RCC 7860 (cell line): ENCODE measurements at regions not wholly inside any gene's neighbourhood (a gene's known extent, or its start where the extent isn't known, plus 50 kb on each side); places are given as distances from the start of the nearest gene placed in this dataset.

ENCODE experiments used
- DNase-seq: peaks from one replicate; pipeline ENCODE4 v3.0.0-alpha.2; 2015; ENCODE audit warnings: low spot score
- FAIRE-seq: peaks from 2 replicates; lab custom pipeline; 2012; peaks lifted over from hg19 to GRCh38; lab: Jason Lieb, UNC

DNA sequence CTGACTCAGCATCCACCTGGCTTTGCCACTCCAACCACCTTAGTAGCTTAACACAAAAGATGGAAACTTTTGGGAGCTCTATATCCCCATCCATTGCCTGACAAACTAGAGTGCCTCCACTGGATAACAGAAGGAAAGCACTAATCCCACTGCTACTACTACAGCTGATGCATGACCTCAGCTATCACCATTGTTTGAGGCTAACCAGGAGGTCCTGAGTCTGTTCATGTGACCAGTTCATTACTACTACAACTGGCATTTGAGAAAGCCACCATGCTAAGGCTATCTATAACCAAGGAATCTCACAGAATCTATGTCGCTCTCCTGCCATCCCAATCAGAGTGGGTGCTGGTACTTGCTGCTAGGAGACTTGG, 604.3 kb upstream of the CA10 start:
- no peak for FAIRE-seq
- DNase-seq: no peak

- FAIRE-seq (no peak), DNase-seq (no peak)
Observed at GRCh38 chr17:52762147-52762793, 603.8 kb upstream of the CA10 start.

GRCh38 chr17:52759864-52760263, 601.4 kb upstream of the CA10 start:
- FAIRE-seq (no peak), DNase-seq (no peak)

- DNase-seq (no peak), FAIRE-seq (no peak)
Observed at GRCh38 chr17:52758481-52758880, 600.0 kb upstream of the CA10 start.

- FAIRE-seq: no peak
- DNase-seq: no peak
Observed at GRCh38 chr17:52756746-52757145, 598.2 kb upstream of the CA10 start.

DNA sequence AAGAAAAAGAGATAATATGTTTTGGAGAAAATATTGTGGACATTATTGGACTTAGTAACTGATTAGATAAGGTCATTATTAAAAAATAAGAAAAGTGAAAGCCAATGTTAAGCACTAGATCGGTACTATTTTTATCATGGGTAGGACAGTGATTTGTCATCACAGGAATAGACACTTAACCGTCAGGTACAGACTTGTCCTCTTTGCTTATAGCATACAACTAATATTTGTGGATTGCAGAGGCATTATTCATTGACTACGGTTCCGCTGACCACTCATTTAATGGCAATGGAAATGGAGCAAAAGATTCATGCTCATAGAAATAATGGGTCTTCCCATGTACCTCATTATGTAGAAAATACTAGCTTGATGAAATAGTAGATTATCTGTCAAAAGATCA, 596.3 kb upstream of the CA10 start:
- FAIRE-seq (no peak), DNase-seq (no peak)

GRCh38 chr17:52751051-52751450, 592.5 kb upstream of the CA10 start:
- FAIRE-seq: no peak
- DNase-seq: no peak

GRCh38 chr17:52744179-52744578, 585.7 kb upstream of the CA10 start:
- FAIRE-seq: no peak
- DNase-seq: no peak

DNA sequence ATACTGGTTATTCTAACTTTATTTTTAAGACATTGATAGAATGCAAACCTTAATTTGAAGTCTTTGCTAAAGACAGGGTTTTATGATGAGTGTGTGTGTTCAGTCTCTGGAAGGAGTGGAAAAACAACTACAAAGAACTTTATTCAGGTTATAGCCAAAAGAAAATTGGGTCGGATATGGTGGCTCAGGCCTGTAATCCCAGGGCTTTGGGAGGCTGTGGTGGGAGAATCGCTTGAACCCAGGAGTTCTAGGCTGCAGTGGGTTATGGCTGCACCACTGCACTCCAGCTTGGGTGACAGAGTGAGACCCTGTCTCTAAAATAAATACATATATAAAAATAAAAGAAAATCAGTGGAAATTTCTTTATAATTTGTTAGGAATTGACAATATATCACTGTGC, 581.5 kb upstream of the CA10 start:
- FAIRE-seq: no peak
- DNase-seq: no peak

GRCh38 chr17:52738791-52739190, 580.3 kb upstream of the CA10 start:
- no peak for FAIRE-seq
- DNase-seq: no peak

DNA sequence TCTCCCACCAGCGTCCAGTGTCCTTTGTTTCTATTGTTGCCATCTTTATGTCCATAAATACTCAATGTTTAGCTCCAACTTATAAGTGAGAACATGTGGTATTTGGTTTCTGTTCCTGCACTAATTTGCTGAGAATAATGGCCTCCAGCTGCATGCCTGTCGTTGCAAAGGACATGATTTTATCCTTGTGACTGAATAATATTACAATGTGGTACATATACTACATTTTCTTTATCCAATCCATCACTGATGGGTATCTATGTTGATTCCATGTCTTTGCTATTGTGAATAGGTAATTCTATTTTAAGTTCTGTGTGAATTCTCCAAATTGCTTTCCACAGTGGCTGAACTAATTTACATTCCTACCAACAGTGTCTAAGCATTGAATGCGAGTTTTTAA, 578.6 kb upstream of the CA10 start:
- DNase-seq (no peak), FAIRE-seq (no peak)

DNA sequence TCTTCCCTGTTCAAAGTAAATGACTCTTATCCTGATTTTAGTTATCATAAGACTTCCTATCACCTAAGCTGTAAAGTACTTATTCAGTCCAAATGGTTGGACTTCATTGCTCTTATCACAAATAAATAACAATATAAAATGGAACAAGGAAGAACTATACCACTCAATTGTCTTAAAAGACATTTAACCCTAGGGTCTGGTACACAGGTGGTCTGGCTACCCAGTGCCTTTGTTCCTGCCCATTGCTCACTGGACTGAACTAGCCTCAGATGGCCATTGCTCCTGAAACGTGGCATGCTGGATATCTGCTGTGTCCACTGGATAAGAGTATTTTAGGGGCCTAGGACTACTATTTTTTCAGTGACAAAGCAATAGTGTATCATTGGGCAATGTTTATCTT, 574.3 kb upstream of the CA10 start:
- no peak for DNase-seq
- FAIRE-seq: no peak

DNA sequence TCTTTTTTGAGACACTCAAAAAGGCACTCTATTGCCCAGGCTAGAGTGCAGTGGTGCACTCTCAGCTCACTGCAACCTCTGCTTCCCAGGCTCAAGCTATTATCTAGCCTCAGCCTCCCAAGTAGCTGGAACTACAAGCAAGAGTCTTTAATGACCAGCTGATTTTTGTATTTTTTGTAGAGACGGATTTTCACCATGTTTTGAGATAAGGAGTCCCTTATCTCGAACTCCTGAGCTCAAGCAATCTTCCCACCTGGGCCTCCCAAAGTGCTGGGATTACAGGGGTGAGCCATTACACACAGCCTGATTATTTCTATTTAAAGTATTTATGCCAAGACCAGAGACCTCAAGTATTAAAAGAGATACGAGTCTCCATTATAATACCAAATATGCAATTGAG, 566.1 kb upstream of the CA10 start:
- DNase-seq (no peak), FAIRE-seq (no peak)

- DNase-seq (no peak), FAIRE-seq (no peak)
Observed at GRCh38 chr17:52721910-52722309, 563.4 kb upstream of the CA10 start.

DNA sequence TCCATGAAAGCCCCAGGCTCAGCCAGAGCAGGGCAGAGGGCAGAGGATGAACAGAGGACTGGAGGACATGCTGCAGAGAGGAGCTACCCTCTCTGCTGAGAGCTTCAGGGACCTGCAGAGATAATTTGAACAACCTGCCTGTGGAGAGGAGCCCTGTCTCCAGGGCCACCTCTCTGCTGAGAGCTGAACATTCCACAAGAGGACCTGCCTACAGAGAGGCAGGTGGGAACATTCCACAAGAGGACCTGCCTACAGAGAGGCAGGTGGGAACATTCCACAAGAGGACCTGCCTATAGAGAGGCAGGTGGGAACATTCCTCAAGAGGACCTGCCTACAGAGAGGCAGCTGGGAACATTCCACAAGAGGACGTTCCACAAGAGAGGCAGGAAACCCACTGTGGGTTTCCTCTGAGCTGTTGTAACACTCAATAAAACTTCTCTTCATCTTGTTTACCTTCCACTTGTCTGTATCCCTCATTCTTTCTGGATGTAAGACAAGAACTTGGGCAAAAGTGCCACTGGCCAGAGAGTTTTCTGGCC, 551.9 kb upstream of the CA10 start:
- no peak for FAIRE-seq
- DNase-seq: no peak

DNA sequence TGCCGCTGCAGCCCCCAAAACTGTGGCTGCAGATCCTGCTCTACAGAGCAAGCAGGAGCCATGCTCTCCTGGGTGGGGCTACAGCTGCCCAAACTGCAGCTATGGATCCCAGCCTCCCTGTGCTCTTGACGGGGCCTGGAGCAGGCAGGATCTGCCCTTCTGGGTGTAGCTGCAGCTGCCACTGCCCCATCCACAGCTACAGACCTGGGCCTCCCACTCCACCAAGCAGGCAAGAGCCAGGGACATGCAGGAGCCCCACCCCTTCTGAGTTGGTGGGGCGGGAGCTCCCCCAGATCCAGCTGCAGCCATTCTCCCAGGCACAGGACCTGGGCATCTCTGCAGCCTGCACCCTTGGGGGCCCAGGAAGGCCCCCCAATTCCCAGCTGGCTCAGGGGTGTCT, 551.2 kb upstream of the CA10 start:
- DNase-seq (no peak), FAIRE-seq (no peak)

DNA sequence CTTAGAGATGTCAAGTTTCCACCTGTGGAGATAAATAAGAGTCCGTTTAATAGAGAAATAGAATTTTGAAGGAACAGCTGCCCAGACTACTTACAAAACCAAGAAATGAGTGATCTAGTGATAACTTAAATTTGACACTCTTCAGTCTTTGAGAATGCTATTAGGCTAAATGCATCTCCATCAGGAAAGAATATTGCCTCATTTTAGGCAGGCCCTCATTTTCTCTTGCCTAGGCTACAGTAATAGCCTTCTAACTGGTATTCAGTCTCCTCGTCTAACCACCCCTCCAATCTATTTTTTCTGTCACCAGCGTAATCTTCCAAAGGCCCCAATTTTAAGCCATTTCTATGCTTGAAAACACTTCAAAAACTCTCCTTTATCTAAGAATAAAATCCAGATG, 537.8 kb upstream of the CA10 start:
- no peak for DNase-seq
- no peak for FAIRE-seq

DNA sequence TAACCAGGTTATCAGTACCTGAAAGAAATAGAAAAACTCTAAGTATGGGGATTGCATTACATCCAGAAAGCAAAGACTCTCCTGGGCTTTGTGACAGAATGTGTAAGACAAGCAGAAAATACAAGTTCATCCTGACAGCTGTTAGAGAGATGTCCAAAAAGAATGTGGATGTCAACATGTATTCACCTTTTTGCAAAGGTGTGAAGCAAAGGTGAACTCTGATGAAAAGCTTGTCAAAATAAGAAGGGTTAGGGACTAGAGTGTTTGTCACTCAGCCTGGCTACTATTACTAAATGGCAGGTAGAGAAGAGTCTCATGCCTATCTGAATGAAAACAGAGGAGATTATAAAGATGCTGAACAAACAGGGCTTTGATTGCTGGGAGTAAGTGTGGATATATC, 527.6 kb upstream of the CA10 start:
- DNase-seq (no peak), FAIRE-seq (no peak)

- FAIRE-seq (no peak), DNase-seq (no peak)
Observed at GRCh38 chr17:52681480-52681879, 523.0 kb upstream of the CA10 start.

DNA sequence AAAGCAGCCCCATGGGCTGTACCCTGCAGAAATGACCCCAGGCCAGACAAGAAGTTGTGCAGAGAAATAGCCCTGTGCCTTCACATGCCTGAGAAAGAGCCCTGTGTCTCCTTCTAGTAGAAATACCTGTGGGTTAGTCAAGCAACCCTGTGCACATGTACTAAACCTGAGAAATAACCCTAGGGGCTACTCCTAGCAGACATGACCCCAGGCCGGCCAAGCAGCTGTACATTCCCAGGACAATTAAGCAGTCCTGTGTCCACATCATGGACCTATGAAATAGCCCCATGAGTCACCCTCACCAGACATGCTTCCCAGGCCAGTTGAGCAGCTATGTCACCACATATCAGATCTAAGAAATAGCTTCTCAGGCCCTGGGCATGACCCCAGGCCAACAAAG, 519.7 kb upstream of the CA10 start:
- no peak for FAIRE-seq

DNA sequence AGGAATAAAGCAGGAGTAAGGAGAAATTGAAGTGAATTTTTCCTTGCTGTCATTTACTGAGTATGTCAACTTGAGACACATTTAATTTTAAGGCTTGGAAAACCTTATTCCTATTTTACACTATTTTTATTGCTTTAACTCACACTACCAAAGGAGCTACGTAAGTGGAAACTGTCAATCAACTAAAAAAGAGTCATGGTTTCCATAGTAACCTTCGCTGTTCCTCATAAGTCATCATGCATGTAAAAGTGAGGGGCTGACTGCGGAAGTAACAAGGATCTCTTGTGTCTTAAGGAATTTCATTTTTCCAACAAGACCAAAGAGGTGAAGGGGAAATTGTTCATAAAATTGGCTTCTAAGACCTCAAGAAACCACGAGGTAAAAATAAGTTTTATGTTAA, 516.2 kb upstream of the CA10 start:
- DNase-seq (no peak), FAIRE-seq (no peak)

More for the DNA sequence above, 519.7 kb upstream of the CA10 start:
- DNase-seq: peak; percentile 67

DNA sequence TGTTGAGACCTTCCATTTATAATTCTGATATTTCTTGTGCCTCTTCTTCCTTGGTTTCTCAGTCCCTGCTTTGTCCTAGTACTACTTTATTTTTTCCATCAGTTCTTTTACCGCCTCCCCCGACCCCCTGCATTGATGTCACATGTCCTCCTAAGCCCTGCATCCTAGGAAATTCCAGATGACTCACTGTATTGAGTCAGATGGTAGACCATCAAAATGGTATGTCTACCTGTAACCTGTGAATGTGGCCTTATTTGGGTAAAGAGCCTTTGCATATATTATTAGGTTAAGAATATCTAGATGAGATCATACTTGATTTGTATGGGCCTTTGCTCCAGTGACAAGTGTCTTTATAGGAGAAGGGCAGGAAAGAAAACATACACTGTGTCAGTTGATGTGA, 515.3 kb upstream of the CA10 start:
- peak; percentile 74 for DNase-seq
- no peak for FAIRE-seq

- FAIRE-seq (no peak), DNase-seq (no peak)
Observed at GRCh38 chr17:52666264-52666663, 507.8 kb upstream of the CA10 start.
